ENCODE measurements at regions not wholly inside any gene's neighbourhood (a gene's known extent, or its start where the extent isn't known, plus 50 kb on each side); places are given as distances from the start of the nearest gene placed in this dataset.
A peak's percentile ranks its signal among the peaks of the same experiment; 100 is the strongest.

DNA sequence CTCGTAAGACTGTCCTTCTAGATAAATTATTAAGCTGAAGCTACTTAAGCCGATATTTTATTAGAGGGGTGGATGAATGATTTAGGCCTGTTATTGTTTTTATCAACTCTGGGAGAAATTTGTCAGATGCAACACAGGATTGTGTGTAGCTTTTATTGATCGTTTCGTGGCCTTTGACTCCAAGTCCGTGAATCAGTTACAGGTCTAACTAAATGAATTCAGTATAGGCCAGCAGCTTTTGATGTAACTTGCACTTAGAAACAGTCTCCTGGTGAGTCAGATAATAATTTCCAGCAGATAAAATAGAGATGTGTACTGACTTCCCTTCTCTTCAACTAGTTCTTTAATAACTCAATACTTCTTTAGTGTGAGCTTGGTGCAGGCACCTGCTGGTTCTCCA, 341.7 kb upstream of the SMIM30 start:
- no peak for DNase-seq (ENCODE audit: low read depth)

DNA sequence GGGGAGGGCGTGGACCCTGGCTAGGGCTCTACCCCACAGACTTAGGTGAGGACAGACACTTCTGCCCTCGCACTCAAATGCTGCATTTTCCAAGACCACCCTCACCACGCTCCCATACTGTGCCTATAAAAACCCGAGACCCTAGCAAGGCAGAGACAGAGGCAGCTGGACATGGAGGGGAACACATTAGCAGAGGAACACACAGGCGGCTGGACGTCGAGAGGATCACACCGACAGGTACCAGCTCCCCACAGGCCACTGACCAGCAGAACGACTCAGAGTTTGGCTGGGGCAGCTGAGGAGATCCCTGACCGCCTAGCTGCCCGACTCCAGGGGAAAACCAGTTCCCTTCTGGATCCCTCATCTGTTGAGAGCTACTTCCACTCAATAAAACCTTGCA, 338.2 kb upstream of the SMIM30 start:
- no peak for DNase-seq (ENCODE audit: low read depth)

DNA sequence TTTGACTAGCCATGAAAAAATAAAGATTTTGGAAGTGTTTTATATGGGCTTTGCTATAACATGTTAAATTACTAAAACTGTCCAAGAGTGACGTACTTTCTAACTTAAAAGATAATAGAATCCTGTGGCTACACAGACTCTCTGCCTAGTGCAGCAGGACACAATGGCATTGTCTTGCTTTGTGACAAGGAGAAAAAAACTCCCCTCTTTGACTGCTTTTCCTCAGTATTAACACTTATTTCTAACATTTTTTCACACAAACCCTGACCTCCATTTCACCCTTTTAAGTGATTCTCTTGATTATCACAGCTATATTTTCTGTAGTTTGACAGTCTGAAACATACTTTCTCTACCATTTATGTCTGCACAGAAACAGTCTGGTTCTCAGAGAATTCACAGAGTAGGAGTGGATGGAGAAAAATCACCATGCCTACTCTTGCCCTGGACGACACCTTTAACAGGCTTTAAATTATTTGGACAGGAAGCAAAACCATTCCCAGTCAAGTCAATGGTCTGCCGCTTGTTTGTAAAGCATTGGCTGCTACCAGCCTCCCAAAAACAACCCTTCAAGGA, 336.3 kb upstream of the SMIM30 start:
- no peak for DNase-seq (ENCODE audit: low read depth)

DNA sequence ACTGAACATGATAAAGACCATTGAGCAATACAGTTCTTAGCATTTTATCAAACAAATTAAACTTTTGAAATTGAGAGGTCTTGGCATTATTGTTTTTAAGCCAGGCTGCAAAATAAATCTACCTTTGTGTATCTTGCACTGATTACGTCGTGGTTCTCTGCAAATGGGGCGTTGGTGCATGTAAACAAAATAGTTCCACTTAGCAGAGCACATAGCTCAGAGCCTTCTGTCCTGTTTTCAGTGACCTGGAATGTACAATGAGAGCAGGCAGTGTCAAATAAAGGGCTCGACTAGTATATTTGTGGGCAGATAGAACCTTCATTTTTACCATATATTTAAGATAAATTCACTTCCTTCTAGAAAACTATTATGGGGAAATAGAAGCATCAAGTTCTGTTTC, 333.9 kb upstream of the SMIM30 start:
- no peak for DNase-seq (ENCODE audit: low read depth)

DNA sequence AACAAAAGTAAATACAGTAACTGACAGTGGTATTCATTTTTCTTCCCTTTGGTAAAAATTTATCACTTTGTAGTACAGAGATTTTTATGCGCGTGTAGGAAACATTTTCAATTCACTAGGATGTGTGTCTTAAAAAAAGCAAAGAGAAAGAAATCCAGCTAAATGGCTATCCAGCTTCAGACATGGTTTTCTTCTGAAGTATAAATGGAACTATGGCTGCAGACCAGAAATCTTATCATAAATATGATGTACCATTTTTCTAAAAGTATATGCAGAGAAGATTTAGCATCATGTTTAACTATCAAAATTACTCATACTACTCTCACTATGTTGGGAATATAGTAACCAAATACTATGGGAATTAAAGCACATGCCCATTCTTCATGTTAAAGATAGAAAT, 328.4 kb upstream of the SMIM30 start:
- no peak for DNase-seq (ENCODE audit: low read depth)

DNA sequence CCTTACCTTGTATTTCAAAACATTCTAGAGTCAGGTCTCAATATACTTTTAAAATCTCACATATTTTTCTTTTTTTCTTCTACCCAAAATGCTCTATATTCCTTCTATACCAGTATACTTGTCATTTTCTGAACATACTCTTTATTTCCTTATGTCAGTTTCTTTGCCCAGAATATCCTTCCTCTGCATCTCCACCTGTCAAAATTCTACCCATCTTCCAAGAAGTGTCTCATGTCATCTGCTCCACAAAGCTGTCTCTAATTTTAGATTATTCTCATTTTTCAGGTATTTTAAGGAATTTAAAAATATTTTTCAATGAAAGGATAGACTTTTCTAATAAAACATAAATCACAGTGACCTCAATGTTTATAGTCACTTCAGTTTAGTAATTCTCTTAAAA, 328.0 kb upstream of the SMIM30 start:
- no peak for DNase-seq (ENCODE audit: low read depth)

DNA sequence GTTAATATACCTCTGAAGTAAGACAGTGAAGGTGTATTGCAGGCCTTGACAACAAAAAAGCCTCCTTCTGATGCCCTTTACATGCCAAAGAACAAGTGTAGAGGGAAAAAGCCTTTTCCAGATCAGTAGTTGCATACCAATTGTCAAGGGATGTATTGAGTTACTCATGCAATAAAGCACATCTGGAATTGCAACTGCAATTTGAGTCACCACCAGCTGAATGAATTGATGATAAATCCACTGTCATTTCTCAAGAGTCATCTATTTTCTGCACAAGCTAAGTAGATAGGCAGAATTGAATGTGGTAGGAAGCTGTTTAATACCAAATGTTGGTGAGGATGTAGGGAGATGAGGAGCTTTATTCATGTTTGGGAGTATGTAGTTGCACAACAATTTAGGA, 325.9 kb upstream of the SMIM30 start:
- no peak for DNase-seq (ENCODE audit: low read depth)

DNA sequence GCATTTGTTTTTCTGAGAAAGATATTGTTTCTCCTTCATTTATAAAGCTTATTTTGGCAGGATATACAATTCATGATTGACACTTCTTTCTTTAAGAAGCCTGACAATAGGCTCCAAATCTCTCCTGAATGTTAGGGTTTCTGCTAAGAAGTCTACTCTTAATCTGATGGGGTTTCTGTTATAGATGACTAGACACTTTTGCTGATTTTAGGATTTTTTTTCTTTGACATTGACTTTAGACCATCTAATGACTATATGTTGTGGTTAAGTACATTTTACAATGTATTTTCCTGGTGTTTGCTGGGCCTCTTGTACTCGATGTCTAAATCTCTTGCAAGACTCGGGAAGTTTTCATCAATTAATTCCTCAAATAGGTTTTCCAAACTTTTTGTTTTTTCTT, 321.8 kb upstream of the SMIM30 start:
- DNase-seq (ENCODE audit: low read depth) = no peak

DNA sequence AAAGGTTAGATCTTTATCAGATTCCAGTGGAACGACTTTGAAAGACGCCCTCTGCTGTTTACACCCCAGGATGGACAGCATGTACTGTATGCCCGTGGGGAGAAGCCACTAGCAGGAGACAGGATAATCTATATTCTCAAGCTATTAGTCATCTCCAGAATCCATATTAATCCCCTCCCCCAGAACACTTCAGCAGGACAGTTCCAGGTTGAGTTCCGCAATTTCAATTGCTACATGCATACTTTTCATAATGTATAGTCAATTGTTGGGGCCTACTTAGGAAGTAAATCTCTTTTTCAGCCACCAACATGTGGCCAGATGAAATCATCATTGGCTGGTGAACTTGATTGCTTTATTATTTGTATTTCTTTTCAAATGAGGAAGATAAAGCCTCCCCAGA, 313.1 kb upstream of the SMIM30 start:
- DNase-seq (ENCODE audit: low read depth) = no peak

DNA sequence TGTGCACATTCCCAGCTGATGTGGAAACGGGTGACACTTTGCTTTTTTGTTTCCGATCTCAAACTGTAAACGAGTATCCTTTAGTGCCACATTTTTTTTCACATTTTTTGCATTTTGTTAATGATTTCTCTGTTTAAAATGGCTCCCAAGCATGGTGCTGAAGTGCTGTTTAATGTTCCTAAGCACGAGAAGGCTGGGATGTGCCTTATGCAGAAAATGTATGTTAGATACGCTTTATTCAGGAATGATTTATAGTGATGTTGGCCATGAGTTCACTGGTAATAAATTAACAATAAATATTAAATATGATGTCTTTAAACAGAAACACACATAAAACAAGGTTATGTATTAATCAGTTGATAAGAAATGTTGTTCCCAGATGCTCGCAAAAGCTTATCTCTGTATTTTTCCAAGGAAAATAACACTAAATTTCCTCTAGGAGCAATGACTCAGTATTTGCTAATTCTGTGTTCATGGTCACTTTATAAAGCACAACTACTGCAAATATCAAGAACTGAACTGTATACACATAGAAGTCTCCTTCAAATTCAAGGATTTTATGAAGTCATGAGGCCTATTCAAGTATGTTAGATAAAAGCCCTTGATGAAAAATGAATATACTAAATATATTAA, 305.9 kb upstream of the SMIM30 start:
- DNase-seq (ENCODE audit: low read depth) = no peak

DNA sequence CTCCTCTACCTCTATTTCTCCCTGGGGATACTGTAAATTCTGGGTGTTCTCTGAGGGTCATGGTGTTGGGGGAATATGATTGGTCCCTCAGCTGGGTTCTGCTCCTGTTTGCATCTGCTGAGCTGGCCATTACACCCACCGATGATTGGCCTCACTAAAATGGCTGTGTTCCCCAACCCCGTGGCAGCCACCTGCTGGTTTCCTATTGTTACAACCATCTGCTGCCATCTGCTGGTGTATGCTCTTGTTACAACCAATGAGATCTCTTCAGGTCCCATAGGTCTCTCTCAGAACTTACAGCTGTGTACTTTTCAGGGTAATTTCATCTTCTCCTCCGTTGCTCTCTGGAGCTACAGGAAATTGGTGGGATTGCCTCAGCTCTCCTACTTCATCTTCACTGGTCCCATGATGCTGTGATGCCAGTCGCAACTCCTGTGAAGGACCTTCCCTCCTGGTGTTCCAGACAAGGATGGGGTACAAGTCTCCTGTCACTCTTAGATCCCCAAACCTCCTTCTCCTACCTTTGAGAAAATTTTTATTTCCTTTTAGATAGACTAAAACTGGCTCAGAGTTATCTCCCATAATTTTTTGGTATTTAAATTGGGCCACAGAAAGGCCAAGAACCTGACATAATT, 303.5 kb upstream of the SMIM30 start:
- peak; percentile 80 for DNase-seq (ENCODE audit: low read depth)

DNA sequence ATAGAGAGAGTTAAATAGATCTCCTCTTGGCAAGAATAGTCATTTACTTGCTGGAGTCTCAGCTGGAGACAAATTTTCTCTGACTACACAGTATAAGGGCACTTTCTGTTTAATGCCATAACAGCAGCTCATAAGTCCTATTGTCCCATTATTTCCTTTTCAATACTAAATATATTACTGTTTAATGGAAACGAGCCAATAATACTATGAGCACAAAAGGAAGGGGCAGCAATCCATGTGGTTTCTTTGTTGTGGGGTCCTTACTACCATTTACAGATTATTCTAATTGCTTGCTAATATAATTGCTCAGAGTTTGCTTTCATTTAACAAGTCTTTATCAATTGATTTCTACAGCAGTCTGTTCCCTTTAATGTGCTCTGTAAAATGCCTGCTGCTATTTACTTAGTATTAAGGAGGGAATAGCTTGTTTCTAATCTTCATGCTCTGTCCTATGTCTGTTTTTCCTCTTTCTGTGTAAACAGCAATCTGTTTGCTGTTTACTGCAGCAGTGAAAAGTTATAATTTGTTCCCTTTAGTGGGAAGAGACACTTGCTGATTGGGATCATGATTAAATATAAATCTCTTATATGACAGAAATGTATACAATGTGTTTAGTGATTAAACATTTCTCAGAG, 296.2 kb upstream of the SMIM30 start:
- no peak for DNase-seq (ENCODE audit: low read depth)

DNA sequence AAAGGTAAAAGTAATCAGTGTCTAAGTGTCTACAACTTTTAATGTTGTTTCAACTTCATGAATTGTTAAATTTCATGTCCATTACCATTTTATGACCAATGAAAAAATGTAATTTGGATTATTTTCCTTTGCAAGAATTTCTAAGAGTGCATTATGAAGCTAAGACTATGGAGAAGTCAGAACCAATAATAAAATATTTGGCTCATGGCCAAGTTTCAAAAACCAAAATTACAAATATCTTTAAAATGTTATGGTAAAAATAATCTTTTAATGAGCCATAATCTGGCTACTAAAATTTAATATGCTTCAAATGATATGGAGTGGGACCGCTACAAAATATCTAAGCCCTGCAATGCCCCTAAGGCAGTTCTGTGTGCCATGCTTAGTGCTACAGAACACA, 294.1 kb upstream of the SMIM30 start:
- no peak for DNase-seq (ENCODE audit: low read depth)

DNA sequence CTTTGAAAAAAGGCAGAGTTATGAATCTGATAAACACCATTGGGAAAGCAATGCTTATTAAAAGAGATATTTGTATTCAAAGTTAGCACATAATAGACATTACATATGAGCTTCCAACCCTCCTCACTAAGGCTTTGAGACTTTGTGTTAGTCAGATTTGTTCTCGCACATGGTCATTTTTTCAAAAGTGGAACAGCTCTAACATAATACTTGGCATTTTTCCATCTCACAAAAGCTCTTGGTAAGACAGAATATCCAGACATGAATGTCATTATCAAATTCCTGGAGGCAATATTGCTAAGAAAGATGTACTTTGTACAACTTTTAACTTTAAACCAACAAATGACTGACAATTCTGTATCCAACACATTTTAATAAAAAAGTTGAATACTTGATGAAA, 292.4 kb upstream of the SMIM30 start:
- DNase-seq (ENCODE audit: low read depth) = no peak

DNA sequence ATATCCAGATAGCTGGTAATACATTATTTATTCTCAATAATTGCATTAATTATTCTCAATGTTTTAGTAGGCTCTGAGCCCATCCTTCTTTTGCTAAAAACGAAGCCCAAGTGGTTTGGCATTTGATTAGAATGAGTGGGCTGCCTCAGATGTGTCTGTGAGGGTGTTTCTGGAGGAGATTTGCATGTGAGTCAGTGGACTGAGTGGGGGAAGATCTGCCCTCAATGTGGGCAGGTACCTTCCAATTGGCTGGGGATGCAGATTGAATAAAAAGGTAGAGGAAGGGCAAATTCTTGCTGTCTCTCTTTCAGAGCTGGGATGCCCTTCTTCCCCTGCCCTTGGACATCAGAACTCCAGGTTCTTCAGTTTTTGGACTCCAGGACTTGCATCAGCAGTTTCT, 290.6 kb upstream of the SMIM30 start:
- DNase-seq (ENCODE audit: low read depth) = no peak

DNA sequence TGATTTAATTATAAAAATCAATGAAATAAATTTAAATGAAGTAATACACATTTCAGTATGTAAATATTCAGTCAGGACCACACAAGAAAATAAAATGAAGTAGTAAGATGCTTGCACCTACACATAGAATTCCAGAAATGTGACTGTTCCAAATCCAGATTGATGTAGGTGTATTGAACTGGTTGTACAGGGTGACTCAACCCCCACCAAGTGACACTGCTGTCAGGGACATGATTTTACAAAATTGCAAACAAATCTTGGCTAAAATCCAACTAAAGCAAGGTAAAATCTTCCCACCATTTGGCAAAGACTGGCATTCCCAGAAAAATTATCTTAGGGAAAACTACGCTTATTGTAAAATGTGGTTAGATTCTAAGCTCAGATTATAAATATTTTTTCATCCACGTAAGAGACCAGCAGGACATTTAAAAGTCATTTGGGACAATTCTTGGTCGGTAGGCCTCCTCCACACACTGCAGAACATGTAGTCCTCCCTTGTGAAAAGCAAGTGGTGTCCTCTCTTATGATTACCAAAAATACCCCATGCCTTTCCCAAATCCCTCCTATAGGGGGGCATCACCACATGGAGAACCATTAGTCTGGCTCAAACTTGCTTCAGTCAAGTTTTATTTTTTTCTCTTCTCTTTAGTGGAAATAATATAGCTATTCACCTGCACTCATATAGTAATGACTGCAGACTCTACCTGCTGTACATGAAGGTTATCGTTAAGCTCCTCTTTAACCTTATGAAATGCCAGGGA, 287.1 kb upstream of the SMIM30 start:
- DNase-seq (ENCODE audit: low read depth) = no peak

DNA sequence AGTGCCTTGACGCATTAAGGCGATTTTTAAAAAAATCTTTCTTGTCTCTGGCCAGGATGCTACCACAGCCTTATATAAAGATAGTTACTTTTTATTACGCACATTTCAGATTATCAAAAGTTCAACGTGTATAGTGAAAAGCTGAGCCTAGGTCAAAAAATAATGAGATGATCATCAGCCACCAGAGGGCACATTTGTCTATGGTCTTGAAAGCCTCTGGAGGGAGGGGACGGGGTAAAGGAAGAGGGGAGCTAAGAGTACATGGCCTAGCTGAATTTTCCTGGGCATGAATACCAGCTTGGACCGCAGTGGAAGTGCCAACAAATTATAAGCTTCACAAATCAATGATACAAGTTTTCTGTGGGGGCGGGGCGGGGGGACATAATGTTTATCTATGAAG, 285.9 kb upstream of the SMIM30 start:
- no peak for DNase-seq (ENCODE audit: low read depth)

DNA sequence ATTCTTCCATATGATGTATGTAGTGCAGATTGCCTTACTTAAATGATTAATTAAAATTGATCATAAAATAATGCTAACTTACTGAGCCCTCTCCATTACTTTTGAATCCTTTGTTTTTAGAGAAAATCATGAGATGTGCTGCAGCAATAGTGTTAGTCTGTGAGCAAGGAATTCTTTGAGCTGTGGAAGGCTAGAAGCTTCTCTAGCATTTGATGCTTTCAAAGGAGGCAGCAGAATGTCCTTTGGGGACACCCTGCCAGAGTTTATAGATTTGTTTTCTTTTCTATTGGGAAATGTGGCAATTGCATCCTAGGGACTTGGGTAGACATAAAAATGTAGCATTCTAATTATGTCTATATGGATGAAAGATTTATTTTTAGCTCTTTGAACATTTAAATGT, 284.1 kb upstream of the SMIM30 start:
- DNase-seq (ENCODE audit: low read depth) = no peak

DNA sequence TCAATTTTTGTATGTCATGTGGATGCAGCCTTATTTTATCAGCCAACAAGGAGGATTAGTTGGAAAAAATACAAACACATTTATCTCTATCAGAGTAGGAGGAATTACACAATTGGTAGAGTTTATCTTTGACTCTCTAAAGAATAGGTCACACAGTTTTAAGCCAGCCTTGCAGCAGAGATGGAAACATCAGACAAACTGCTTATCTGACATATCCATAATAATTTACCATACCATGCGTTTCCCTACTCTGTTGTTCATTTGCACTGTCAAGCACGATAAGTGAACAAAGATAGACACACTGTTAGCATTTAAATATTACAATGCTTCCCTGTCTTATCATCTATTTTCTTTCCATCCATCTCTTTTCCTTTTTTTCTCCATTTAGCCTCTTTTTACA, 283.7 kb upstream of the SMIM30 start:
- no peak for DNase-seq (ENCODE audit: low read depth)

DNA sequence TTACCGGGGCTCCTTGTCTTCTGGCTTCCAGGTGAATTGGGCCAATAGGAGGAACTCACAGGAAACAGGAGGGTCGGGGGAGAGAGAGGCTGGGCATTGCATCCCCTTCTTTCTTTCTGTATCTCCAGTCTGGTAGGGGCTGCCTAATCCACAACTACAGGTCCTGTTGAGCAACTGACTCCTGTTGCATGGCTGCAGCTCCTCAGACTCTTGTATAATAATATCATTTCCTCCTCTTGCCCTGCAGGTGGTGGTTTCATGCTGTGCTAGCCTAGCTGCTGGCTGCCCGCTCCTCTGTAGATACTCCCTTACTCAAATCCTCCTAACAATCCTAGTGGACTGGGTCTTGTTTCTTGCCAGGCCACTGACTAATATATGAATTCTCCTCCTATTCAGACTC, 276.5 kb upstream of the SMIM30 start:
- peak; percentile 14 for DNase-seq (ENCODE audit: low read depth)

DNA sequence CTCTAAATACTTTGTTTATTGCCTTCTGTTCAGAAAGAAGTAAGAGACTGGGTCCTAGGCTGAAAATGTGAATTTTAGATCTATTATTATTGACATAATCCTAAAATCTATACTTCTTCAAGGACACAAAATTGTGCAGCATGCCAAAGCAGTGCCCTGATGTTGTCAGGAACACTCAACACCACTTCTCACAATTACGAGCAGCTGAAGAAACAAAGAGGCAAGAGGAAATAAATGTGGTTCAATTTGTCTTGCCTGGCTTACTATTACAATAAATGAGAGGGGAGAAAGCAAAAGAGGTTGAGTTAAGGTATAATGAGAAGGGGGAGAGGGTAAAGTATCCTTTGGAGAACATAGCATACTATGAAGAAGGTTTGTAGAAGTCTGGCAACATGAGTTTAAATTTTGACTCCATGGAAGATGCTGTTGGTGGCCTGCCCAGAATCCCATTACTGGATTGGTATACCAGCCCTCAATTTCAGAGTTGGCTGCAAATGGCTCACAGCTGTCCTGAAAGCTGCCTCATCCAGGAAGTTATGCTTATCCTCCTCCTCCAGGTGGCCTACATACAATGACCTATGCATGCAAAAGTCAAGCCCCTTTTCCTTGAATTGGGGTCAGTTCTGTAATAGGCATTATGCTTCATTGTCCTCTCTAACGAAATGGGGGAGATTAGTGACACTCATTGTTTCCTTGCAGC, 274.6 kb upstream of the SMIM30 start:
- no peak for DNase-seq (ENCODE audit: low read depth)

DNA sequence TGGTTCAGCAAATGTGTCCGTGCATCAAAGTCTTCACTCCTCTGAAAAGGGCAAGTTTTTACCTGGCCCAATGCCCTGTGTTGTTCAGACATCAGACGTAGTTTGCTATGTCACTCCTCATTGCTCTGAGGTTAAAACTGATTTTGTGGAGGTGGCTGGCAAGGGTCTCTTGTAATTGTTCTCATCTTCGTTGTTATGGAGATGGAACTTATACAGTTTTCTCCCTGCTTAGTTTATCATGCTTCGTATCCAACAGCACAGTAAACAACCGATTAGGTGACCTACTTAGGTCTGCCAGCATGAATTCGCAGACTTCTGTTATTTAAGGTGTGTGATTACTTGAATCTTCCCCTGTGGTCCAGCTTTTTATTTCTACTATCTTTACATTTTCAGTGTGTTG, 274.1 kb upstream of the SMIM30 start:
- no peak for DNase-seq (ENCODE audit: low read depth)
